SU-DHL-6 (cell line): ENCODE measurements at regions not wholly inside any gene's neighbourhood (a gene's known extent, or its start where the extent isn't known, plus 50 kb on each side); places are given as distances from the start of the nearest gene placed in this dataset.
"Not testable (repeated sequence)": the region's sequence is repeated elsewhere in the genome, so short reads cannot be mapped to it uniquely, and the experiment has no call there.

Experiments
- H2AFZ ChIP-seq: fragments of 200-600 bp; sonication (generic); 2 replicates; pipeline ENCODE4 v1.6.1; 2014; ENCODE audit warnings: low read depth, mild to moderate bottlenecking, moderate library complexity, mixed read lengths, antibody characterized with exemption, low read length; ENCODE audit not compliant: severe bottlenecking
- H3F3A ChIP-seq: fragments of 200-600 bp; shearing (Covaris generic); 2 replicates; pipeline ENCODE4 v1.6.0; 2016; ENCODE audit warnings: antibody characterized with exemption, mild to moderate bottlenecking; ENCODE audit not compliant: insufficient read depth
- H3K27ac ChIP-seq: fragments of 200-600 bp; sonication (generic); 2 replicates; pipeline ENCODE4 v1.5.1; 2016; ENCODE audit warnings: low read depth, mild to moderate bottlenecking, low read length, moderate library complexity, mixed read lengths
- H3K27me3 ChIP-seq: fragments of 200-600 bp; sonication (generic), shearing (Covaris generic); 2 replicates; pipeline ENCODE4 v1.6.0; 2014; ENCODE audit warnings: mild to moderate bottlenecking, low read length
- H3K36me3 ChIP-seq: fragments of 200-600 bp; sonication (generic); 2 replicates; pipeline ENCODE4 v1.6.1; 2014; ENCODE audit warnings: mild to moderate bottlenecking, low read length, mixed read lengths
- H3K4me2 ChIP-seq: fragments of 300-600, 200-600 bp; shearing (Covaris generic), sonication (generic); 2 replicates; pipeline ENCODE4 v1.6.0; 2014; ENCODE audit warnings: low read length, low read depth, mild to moderate bottlenecking; ENCODE audit not compliant: poor library complexity, severe bottlenecking
- H3K4me3 ChIP-seq: fragments of 200-600 bp; sonication (generic); 2 replicates; pipeline ENCODE4 v1.5.1; 2014; ENCODE audit warnings: antibody characterized with exemption, low read length, mild to moderate bottlenecking, mixed read lengths; ENCODE audit not compliant: insufficient read depth, poor library complexity, severe bottlenecking
- H3K79me2 ChIP-seq: fragments of 200-600 bp; sonication (generic); 2 replicates; pipeline ENCODE4 v1.6.1; 2014; ENCODE audit warnings: mild to moderate bottlenecking, low read length, moderate library complexity; ENCODE audit not compliant: insufficient read depth
- H3K9ac ChIP-seq: fragments of 200-600 bp; sonication (generic); 2 replicates; pipeline ENCODE4 v1.7.0; 2014; ENCODE audit warnings: mild to moderate bottlenecking, low read length
- H3K9me2 ChIP-seq: fragments of 200-600 bp; sonication (generic); replicated peaks from 2 replicates; pipeline ENCODE4 v1.6.1; 2014; ENCODE audit warnings: low read length; ENCODE audit not compliant: insufficient read depth
- H3K9me3 ChIP-seq: fragments of 200-600 bp; sonication (generic); 2 replicates; pipeline ENCODE4 v1.6.1; 2014; ENCODE audit warnings: low read length, mixed read lengths; ENCODE audit not compliant: insufficient read depth
- H4K20me1 ChIP-seq: fragments of 200-600 bp; sonication (generic); 2 replicates; pipeline ENCODE4 v1.6.1; 2014; ENCODE audit warnings: low read depth, mild to moderate bottlenecking, antibody characterized with exemption, low read length, moderate library complexity, mixed read lengths
- EZH2phosphoT487 ChIP-seq: fragments of 200-600 bp; sonication (generic), shearing (Covaris generic); conservative IDR thresholded peaks from 2 replicates; pipeline ENCODE4 v1.6.1; 2018; ENCODE audit warnings: mild to moderate bottlenecking, antibody characterized with exemption, low read length, moderate library complexity, mixed read lengths
- TF ChIP-seq, protein P1 (sequence below): fragments of 200-600 bp; sonication (generic); IDR thresholded peaks from one replicate; pipeline ENCODE4 v1.5.1; 2017; ENCODE audit warnings: antibody characterized with exemption, mild to moderate bottlenecking, low read length, moderate library complexity; ENCODE audit not compliant: insufficient read depth, poor library complexity, severe bottlenecking

DNA sequence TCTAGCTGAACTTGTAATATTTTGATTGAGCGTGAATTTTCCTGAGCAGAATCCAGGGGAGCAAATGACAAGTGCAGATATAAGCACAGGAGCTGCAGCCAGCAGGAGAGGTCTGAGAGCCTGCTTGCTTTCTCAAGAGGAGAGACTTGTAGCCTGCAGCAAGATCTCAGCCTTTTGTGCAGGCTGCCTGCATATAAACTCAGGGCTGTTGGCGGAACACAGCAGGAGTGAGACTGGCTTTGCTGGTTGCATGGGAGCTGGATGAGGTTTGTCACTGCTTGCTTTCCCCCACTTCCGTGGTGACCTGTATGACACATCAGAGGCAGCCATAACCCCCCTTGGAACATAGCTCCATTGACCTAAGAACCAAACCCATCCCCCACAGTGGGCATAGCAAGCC, 725.4 kb upstream of the RGS18 start:
- no peak for TF ChIP-seq EZH2phosphoT487
- TF ChIP-seq, protein P1, sequence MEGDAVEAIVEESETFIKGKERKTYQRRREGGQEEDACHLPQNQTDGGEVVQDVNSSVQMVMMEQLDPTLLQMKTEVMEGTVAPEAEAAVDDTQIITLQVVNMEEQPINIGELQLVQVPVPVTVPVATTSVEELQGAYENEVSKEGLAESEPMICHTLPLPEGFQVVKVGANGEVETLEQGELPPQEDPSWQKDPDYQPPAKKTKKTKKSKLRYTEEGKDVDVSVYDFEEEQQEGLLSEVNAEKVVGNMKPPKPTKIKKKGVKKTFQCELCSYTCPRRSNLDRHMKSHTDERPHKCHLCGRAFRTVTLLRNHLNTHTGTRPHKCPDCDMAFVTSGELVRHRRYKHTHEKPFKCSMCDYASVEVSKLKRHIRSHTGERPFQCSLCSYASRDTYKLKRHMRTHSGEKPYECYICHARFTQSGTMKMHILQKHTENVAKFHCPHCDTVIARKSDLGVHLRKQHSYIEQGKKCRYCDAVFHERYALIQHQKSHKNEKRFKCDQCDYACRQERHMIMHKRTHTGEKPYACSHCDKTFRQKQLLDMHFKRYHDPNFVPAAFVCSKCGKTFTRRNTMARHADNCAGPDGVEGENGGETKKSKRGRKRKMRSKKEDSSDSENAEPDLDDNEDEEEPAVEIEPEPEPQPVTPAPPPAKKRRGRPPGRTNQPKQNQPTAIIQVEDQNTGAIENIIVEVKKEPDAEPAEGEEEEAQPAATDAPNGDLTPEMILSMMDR = no peak
- no peak overlapping the region for H3K27ac ChIP-seq
- H3F3A ChIP-seq = no peaks in the 10 kb centered on the region
- H3K9me3 ChIP-seq = no peaks in the 10 kb centered on the region
- H3K4me2 ChIP-seq = no peak overlapping the region
- no peaks in the 10 kb centered on the region for H3K9me2 ChIP-seq
- H3K36me3 ChIP-seq = no peaks in the 10 kb centered on the region
- no peaks in the 10 kb centered on the region for H3K27me3 ChIP-seq
- no peak overlapping the region for H3K4me3 ChIP-seq
- no peak overlapping the region for H3K9ac ChIP-seq
- no peak overlapping the region for H2AFZ ChIP-seq
- H3K79me2 ChIP-seq = no peaks in the 10 kb centered on the region
- H4K20me1 ChIP-seq = no peaks in the 10 kb centered on the region

DNA sequence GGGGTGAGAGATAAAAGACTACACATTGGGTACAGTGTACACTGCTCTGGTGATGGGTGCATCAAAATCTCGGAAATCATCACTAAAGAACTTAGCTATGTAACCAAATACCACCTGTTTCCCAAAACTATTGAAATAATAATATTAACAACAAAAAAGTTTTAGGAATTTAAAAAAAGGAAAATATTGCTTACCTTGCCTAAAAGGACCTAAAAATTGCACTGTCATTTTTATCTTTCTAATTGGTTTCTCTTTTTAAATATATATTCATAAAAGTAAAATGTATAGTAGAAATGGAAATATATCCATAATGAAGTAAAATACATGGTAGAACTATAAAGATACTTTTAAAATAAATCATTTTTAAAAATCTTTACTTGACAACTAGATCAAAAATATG, 719.3 kb upstream of the RGS18 start:
- Histone ChIP-seq H3K9me3 (no peaks in the 10 kb centered on the region), H3K4me3 (no peak overlapping the region)

DNA sequence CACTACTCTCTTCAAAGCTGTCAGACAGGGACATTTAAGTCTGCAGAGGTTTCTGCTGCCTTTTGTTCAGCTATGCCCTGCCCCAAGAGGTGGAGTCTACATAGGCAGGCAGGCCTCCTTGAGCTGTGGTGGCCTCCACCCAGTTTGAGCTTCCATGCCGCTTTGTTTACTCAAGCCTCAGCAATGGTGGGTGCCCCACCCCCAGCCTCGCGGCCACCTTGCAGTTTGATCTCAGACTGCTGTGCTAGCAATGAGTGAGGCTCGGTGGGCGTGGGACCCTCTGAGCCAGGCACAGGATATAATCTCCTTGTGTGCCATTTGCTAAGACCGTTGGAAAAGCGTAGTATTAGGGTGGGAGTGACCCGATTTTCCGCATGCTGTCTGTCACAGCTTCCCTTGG, 710.0 kb upstream of the RGS18 start:
- H3K9me2 ChIP-seq, H4K20me1 ChIP-seq, H3K4me2 ChIP-seq, H3K9me3 ChIP-seq, H3K9ac ChIP-seq, H3K27me3 ChIP-seq, H3K36me3 ChIP-seq, H3K79me2 ChIP-seq, H3K4me3 ChIP-seq, H3F3A ChIP-seq, H2AFZ ChIP-seq, H3K27ac ChIP-seq: not testable (repeated sequence)

More for the DNA sequence above, 719.3 kb upstream of the RGS18 start:
- no peaks in the 10 kb centered on the region for H3K36me3 ChIP-seq
- H2AFZ ChIP-seq = no peak overlapping the region
- H3K4me2 ChIP-seq = no peak overlapping the region
- no peaks in the 10 kb centered on the region for H3K79me2 ChIP-seq
- no peak overlapping the region for H3K9ac ChIP-seq
- no peaks in the 10 kb centered on the region for H3K27me3 ChIP-seq
- H3K27ac ChIP-seq = no peak overlapping the region
- H4K20me1 ChIP-seq = no peaks in the 10 kb centered on the region
- no peak for TF ChIP-seq EZH2phosphoT487
- TF ChIP-seq, protein P1 = no peak
- no peaks in the 10 kb centered on the region for H3K9me2 ChIP-seq
- H3F3A ChIP-seq = no peaks in the 10 kb centered on the region

DNA sequence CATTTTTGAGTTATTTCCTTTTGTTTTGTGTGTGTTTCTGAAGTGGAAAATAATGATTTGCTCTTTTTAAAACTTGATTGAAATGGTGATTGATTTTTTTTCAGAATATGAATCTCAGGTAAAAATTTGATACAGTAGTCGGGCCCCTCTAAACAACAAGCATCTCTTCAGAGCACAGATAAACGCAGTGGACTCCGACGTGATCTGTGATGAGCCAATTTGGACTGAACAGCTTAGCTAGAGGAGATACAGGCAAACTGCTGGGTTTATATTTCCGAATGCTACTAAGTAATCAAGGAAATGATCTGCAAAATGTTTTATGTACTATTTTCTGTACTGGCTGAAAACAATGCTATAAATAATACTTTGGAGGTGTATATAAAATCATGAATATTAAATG, 705.7 kb upstream of the RGS18 start:
- Histone ChIP-seq H3K4me2 (no peak overlapping the region), H3F3A (no peaks in the 10 kb centered on the region), H3K4me3 (no peak overlapping the region), H3K36me3 (no peaks in the 10 kb centered on the region), H3K79me2 (no peaks in the 10 kb centered on the region), H4K20me1 (no peaks in the 10 kb centered on the region), H3K27ac (no peak overlapping the region), H3K9ac (no peak overlapping the region), H3K9me3 (no peaks in the 10 kb centered on the region), H2AFZ (no peak overlapping the region), H3K9me2 (no peaks in the 10 kb centered on the region), H3K27me3 (no peaks in the 10 kb centered on the region)
- no peak for TF ChIP-seq EZH2phosphoT487
- TF ChIP-seq, protein P1 = no peak
